Nephron (organoid): ENCODE measurements at regions not wholly inside any gene's neighbourhood (a gene's known extent, or its start where the extent isn't known, plus 50 kb on each side); places are given as distances from the start of the nearest gene placed in this dataset.

ENCODE experiments used
- H3K27ac Mint-ChIP-seq, 3 experiments: 2 replicates each; pipeline ENCODE4 v1.8.0; 2020; ENCODE audit warnings: mixed read lengths in 3 of 3, mild to moderate bottlenecking in 2 of 3, moderate library complexity in 1 of 3
- H3K27me3 Mint-ChIP-seq: 2 replicates; pipeline ENCODE4 v1.8.0; 2021; ENCODE audit warnings: low read depth, mild to moderate bottlenecking, moderate library complexity, mixed read lengths
- H3K36me3 Mint-ChIP-seq: 2 replicates; pipeline ENCODE4 v1.8.0; 2020; ENCODE audit warnings: low read depth, mixed read lengths
- H3K4me1 Mint-ChIP-seq: 2 replicates; pipeline ENCODE4 v1.8.0; 2020; ENCODE audit warnings: mixed read lengths
- H3K4me3 Mint-ChIP-seq, 3 experiments: 2 replicates each; pipeline ENCODE4 v1.8.0; 2020; ENCODE audit warnings: mild to moderate bottlenecking in 3 of 3, mixed read lengths in 3 of 3, moderate library complexity in 2 of 3
- H3K9me3 Mint-ChIP-seq: 2 replicates; pipeline ENCODE4 v1.8.0; 2020; ENCODE audit warnings: mixed read lengths
- CTCF ChIP-seq, 3 experiments: fragments of 200-600 bp; sonication (generic); IDR thresholded peaks; one replicate each; pipeline ENCODE4 v1.5.0; 2021; ENCODE audit warnings: antibody characterized with exemption in 3 of 3; ENCODE audit not compliant: unreplicated experiment in 3 of 3

GRCh38 chr4:159604781-159605180, 501.9 kb downstream of the RAPGEF2 start:
- H3K36me3 Mint-ChIP-seq, result peaks cover 7% of the 10 kb centered on the region
- peak overlapping the region in 1 of 3 experiments; percentile 2 for H3K27ac Mint-ChIP-seq
- H3K4me3 Mint-ChIP-seq, result no peak overlapping the region
- peaks cover 6% of the 10 kb centered on the region for H3K9me3 Mint-ChIP-seq
- no peaks in the 10 kb centered on the region for H3K27me3 Mint-ChIP-seq
- TF ChIP-seq CTCF (IDR thresholded peaks at IDR 0.05; ENCODE audit: unreplicated experiment in 3 of 3), result no peak
- H3K4me1 Mint-ChIP-seq, result no peaks in the 10 kb centered on the region

- H3K4me3 Mint-ChIP-seq, result no peak overlapping the region
- H3K36me3 Mint-ChIP-seq, result peaks cover 7% of the 10 kb centered on the region
- no peak for TF ChIP-seq CTCF (IDR thresholded peaks at IDR 0.05; ENCODE audit: unreplicated experiment in 3 of 3)
- H3K27ac Mint-ChIP-seq, result no peak overlapping the region
- H3K9me3 Mint-ChIP-seq, result peaks cover 11% of the 10 kb centered on the region
- H3K27me3 Mint-ChIP-seq, result no peaks in the 10 kb centered on the region
- H3K4me1 Mint-ChIP-seq, result no peaks in the 10 kb centered on the region
These were observed 504.0 kb downstream of the RAPGEF2 start for GRCh38 chr4:159606835-159607234.

GRCh38 chr4:159607809-159608208, 504.9 kb downstream of the RAPGEF2 start:
- TF ChIP-seq CTCF (IDR thresholded peaks at IDR 0.05; ENCODE audit: unreplicated experiment in 3 of 3), result no peak
- Mint-ChIP-seq H3K4me3 (no peak overlapping the region), H3K36me3 (peaks cover 7% of the 10 kb centered on the region), H3K27me3 (no peaks in the 10 kb centered on the region), H3K27ac (peak overlapping the region in 1 of 3 experiments; percentile 38), H3K4me1 (no peaks in the 10 kb centered on the region), H3K9me3 (peaks cover 20% of the 10 kb centered on the region)

DNA sequence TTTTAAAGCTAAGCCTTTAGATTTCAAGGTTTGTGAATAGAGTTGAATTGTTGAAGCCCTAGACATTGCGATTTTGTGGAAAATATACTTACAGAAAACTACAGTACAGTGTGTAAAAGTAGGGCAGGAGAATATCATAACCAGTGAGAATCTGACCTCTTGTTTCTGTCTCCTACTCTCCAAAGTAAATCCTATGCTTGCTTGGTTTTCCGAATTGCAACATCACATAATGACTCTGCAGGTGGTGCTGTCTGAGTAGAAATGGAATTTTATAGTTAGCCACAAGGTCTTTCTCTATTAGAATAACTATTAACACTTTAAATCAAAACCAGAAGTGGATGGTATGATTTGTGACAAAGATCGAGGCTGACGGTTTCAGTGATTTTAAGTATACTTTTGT, 505.6 kb downstream of the RAPGEF2 start:
- Mint-ChIP-seq H3K4me1 (no peaks in the 10 kb centered on the region), H3K4me3 (no peak overlapping the region), H3K9me3 (peaks cover 23% of the 10 kb centered on the region), H3K36me3 (peaks cover 7% of the 10 kb centered on the region), H3K27ac (peak overlapping the region in 1 of 3 experiments; percentile 27), H3K27me3 (no peaks in the 10 kb centered on the region)
- no peak for TF ChIP-seq CTCF (IDR thresholded peaks at IDR 0.05; ENCODE audit: unreplicated experiment in 3 of 3)

GRCh38 chr4:159632031-159632430, 529.2 kb downstream of the RAPGEF2 start:
- no peaks in the 10 kb centered on the region for H3K4me1 Mint-ChIP-seq
- H3K9me3 Mint-ChIP-seq, result peaks cover 4% of the 10 kb centered on the region
- H3K36me3 Mint-ChIP-seq, result no peaks in the 10 kb centered on the region
- no peak overlapping the region for H3K27ac Mint-ChIP-seq
- H3K27me3 Mint-ChIP-seq, result no peaks in the 10 kb centered on the region
- H3K4me3 Mint-ChIP-seq, result no peak overlapping the region
- no peak for TF ChIP-seq CTCF (IDR thresholded peaks at IDR 0.05; ENCODE audit: unreplicated experiment in 3 of 3)

DNA sequence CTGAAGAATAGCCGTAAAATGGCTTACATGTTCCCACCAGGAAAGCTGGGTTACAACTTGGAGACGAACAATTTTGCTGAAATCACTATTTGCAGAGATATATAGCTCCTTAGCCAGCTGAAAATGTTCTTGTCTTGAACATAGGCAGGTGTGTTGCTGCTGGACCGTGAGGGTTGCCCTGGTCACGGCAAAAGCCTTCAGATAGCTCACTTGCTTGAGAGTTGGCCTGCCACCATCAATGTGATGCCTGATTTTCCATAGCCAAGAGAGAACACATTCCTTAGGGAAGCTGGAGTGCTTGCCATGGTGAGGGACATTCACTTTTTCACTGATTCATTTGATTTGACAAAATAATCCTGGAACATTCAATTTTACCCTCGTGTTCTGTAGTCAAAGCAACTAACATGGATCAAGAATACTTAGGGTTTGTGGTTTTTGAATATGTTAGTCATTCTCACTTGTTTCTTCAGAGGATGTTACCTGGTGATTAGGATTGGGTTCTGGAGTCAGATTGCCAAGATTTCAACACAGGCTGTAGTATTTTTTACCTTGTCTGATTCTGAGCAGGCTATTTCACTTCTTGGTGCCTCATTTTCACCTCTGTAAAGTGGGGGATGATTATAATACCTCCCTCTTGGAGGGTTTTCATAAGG, 536.9 kb downstream of the RAPGEF2 start:
- H3K36me3 Mint-ChIP-seq, result no peaks in the 10 kb centered on the region
- no peaks in the 10 kb centered on the region for H3K9me3 Mint-ChIP-seq
- no peak for TF ChIP-seq CTCF (IDR thresholded peaks at IDR 0.05; ENCODE audit: unreplicated experiment in 3 of 3)
- no peaks in the 10 kb centered on the region for H3K27me3 Mint-ChIP-seq
- H3K27ac Mint-ChIP-seq, result no peak overlapping the region
- no peak overlapping the region for H3K4me3 Mint-ChIP-seq
- no peaks in the 10 kb centered on the region for H3K4me1 Mint-ChIP-seq
